COLO829 (cell line): ENCODE measurements at regions not wholly inside any gene's neighbourhood (a gene's known extent, or its start where the extent isn't known, plus 50 kb on each side); places are given as distances from the start of the nearest gene placed in this dataset.

Experiments used
- DNase-seq: peaks from one replicate; pipeline ENCODE4 v3.0.0; 2012; ENCODE audit warnings: low spot score

DNA sequence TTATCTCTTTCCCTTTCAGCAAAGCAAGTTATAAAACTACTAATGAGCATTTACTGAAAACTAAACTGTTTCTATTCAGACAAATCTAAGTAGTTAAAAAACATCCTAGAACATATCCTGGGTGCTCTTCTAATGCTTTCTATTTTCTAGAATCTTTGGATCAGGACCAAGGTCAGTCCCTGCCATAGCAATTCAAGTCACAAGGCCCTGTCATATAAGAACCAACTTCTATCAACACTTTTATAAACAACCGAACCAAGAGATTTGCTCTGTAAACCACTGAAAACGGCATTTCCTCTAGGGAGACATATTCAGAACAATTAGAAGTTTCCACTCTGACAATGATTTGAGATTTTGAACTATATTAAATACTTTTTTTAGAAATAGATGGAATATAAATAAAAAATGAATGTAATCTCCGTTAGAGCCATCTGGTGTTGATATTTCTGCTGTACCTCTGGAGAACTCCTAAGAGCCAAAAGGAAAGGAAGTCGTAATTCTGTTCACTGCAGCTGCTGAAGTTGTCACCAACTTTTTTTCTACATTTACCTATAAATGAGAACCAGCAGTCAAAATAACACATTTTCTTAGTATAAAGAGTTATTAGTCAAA, 51.4 kb upstream of the LGSN start:
- no peak for DNase-seq

- no peak for DNase-seq
Observed at GRCh38 chr6:63372951-63373533, 53.3 kb upstream of the LGSN start.

DNA sequence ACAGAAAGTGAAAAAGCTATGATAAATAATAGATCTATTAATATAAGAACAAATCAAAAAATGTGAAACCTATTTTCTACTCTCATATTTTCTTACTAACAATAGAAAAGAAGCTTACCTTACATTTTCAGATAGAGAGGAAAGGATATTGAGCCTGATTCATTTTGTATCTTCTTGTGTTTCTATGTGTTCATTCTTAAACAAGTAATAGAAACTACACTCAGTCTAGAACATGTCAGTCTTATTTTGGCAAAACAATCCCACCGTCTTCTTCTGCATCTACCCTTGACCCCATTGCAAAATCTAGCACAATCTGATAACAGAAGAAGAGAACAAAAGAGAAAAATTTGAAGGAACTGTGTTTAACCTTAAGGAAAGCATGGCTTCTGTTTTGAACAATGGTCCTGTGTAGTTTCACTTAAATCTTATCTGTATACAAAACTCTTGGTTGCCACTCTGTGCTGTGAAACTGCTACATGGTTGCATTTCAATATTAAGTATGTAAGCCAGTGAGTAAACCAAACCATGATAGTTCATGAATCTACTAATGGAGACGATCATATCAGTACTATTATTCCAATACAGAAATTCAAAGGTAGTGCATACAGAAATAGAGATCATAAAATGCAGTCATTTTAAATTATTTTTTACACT, 69.5 kb upstream of the LGSN start:
- DNase-seq, result no peak

- no peak for DNase-seq
Observed at GRCh38 chr6:63391203-63391970, 71.6 kb upstream of the LGSN start.

DNA sequence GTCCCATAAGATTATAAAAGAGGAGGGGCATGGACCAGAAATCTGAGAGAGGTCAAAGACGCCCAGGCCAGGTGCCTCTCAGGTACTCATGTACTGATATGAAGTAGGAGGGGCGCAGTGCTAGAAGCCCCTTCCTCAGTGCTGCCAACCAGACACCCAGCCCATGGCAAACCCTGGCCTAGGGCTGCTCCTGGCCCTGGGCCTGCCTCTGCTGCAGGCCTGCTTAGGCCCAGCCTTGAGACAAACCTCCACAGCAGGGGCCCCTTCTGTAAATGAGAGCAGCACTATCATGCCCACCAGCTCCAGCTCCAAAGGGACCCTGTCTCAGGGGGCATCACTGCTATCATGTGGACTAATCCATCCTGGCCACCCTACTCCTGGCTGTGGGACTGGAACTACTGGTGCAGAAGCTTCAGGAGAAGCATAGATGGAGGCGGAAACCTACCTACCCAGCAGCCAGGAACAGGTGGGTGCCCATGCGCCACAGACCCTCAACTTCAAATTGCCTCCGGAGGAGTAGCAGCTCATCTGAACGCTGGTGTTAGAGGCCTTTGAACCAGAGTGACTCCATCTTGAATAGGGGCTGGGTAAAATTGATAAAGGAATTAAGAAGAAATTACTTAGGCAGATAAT, 72.4 kb upstream of the LGSN start:
- no peak for DNase-seq

DNA sequence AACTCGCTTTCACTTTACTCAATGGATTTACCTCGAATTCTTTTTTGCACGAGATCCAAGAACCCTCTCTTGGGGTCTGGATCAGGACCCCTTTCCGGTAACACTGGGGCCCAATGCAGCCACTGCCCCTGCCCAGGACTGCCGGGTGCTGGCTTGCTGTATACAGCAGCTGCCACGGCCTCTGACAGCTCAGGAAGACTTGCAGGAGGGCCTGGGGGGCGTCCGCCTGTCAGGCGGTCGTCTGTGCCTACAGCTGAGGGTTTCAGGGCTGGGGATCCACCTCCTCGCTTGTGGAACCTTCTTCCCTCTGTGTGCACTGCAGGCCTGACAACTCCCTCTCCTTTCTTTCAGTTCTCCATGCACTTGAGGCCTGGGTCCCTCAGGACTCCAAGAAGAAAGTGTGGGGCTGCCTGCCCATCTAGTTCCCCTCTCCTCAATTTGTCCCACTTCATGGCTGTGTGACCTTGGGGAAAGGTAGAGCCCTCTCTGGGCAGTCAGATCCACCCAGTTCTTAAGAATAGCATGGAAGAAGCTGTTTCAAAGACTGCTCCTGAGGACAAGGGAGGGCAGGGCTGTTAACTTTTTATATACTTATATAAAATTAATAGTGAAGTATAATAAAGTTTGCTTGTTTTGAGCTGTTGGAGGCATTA, 75.0 kb upstream of the LGSN start:
- DNase-seq, result no peak

DNA sequence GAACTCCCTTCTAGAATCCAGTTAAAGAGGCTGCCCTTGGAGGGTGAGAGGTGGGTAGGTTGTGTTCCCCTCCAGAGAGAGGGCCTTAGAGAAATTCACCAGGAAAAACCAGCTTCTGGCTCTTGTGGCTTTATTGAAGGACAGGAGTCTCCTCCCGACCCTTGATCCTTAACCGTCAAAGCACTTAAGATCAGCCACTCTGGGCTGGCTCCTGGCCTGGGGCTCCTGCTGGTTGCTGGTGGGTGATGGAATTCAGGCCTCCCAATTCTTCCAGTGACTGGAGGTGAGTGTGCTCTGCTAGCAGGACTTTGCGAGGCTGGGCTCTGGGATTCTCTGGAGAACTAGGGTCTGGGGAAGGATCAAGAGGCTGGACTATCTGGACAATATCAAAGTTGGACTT, 75.6 kb upstream of the LGSN start:
- DNase-seq, result no peak

DNA sequence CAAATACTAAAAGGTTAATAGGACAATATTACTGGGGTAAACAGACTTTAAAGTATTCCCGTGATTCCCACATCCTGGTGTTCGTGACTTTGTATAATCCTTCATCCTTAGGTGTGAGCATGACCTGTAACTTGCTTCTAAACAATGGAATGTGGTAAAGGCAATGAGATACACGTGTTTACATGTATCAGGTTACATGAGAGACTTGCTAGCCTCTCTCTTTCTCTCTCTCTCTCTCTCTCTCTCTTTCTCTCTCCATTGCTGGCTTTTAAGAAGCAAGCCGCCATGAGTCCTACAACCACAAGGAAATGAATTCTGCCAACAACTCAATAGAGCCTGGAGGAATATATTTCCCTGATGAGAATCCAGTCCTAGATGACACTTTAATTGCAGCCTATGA, 83.9 kb upstream of the LGSN start:
- no peak for DNase-seq

- no peak for DNase-seq
Observed at GRCh38 chr6:63410435-63411426, 90.9 kb upstream of the LGSN start.

DNA sequence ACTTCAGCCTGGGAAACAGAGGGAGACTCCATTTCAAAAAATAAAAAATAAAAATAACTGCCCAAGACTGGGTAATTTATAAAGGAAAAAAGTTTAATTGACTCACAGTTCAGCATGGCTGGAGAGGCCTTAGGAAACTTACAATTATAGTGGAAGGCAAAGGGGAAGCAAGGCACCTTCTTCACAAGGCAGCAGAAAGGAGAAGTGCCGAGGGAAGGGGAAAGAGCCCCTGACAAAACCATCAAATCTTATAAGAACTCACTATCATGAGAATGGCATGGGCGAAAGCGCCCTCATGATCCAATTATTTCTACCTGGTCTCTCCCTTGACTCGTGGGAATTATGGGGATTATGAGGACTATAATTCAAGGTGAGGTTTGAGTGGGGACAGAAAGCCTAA, 95.5 kb upstream of the LGSN start:
- no peak for DNase-seq

DNA sequence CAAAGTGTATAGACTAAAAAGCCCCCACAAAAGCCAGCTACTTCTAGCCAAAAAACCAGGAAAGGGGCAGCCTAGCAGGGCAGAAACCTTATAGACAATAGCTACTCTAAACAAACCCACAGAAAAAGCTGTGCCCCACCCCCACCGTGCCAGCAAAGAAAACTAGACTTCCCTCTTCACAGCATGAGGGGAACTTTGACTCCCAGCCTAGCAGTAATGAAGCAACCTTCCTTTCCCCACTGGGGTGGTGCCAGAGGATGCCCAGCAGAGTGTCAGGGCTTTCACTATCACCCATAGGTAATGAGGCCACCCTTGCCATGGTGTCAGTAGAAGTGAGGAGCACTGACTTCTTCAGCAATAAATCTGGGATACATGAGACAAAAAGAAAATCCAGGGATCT, 99.0 kb upstream of the LGSN start:
- DNase-seq, result no peak

GRCh38 chr6:63424636-63425035, 104.9 kb upstream of the LGSN start:
- no peak for DNase-seq

GRCh38 chr6:63425493-63425892, 105.7 kb upstream of the LGSN start:
- DNase-seq, result no peak

DNA sequence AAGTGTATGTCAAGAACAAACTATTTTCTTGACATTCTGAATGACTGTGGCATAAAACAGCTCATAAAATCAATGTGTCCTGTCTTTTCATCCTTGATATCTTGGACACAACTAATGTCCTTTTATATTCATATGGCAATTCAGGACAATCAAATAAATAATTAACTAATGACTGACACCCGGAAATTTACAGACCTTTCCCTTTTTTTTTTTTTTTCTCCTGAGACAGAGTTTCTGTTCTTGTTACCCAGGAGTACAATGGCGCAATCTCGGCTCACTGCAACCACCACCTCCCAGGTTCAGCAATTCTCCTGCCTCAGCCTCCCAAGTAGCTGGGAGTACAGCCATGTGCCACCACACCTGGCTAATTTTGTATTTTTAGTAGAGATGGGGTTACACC, 107.1 kb upstream of the LGSN start:
- DNase-seq, result no peak

DNA sequence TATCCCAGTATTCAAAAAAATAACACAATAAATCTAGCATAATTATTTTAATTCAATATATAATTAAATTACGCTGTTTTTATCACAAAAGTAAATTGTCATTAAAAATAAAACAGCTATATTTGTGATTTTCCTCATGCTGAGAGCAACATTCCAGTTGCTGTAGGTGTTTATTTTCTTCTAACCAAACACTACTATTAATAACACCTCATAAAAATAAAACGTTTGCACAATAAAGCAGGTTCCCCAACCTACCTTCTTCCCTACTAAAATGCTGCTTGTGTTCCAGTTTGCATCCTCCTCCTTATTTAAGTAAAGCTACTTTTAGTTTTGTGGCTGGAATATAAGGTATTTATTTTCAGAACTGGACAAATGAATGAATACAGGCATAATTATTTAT, 108.2 kb upstream of the LGSN start:
- no peak for DNase-seq

GRCh38 chr6:63430985-63431519, 111.3 kb upstream of the LGSN start:
- DNase-seq, result no peak

DNA sequence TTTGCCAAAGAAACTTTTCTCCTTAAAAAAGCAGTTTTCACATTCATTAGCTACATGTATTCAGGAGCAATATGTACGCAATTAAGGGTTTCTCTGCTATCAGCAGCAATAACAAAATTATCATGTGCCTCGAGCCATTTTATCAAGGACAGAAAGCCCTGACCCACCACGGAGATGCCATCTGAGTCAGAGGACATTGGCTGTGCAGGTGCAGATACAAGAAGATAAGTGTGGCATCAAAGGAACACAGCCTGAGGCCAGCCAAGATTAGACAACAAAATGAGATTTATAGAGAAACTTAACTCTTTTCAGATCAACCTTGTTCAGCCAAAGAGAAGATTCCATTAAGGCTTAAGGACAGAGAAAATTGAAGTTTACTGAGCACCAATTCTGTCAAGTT, 115.2 kb upstream of the LGSN start:
- no peak for DNase-seq

- no peak for DNase-seq
Observed at GRCh38 chr6:63436356-63436755, 116.6 kb upstream of the LGSN start.

DNA sequence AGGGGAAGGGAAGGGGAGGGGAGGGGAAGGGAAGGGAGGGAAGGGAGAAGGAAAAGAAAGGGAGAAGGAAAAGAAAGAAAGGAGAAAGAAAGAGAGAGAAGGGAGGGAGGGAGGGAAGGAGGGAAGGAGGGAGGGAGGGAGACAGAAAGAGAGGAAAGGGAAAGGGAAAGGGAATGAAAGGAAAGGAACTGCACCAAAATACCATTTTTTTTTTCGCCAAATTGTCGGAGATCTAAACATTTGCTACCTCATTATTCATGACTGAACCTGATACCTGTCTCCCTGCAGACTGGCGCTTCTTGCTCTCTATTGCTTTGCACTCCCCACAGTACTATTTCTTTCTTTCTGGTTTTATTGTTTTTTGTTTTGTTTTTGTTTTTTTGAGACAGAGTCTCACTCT, 117.3 kb upstream of the LGSN start:
- no peak for DNase-seq

- DNase-seq, result peak; percentile 35
Observed at GRCh38 chr6:63440057-63440456, 120.3 kb upstream of the LGSN start.

DNA sequence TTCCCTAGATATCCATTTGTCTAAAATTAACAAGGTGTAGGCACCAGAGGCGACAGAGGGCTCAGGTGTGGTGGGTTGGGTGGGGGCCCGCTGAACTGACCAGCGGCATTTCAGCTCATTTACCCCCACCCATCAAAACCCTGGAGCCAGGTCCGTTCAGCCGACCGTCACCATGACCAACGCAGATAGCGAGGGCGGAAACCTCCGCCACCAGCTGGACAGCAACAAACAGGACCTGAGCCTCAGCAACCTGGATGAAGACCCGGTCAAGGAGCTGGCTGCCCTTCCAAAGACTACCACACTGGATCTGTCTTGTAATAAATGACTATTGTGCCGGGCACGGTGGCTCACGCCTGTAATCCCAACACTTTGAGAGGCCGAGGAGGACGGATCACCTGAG, 120.8 kb upstream of the LGSN start:
- DNase-seq, result no peak
